H9 (cell line): ENCODE measurements at regions not wholly inside any gene's neighbourhood (a gene's known extent, or its start where the extent isn't known, plus 50 kb on each side); places are given as distances from the start of the nearest gene placed in this dataset.

Experiments
- DNase-seq: peaks from one replicate; pipeline ENCODE4 v3.0.0-alpha.2; 2017
- H2AFZ ChIP-seq: one replicate; pipeline ENCODE4 v1.6.1; 2013; ENCODE audit warnings: mild to moderate bottlenecking, low read length, control low read depth, moderate library complexity
- H2AK5ac ChIP-seq: 2 replicates; pipeline ENCODE4 v1.6.1; 2013; ENCODE audit warnings: low read length, control low read depth, mixed read lengths; ENCODE audit not compliant: insufficient read length
- H2BK120ac ChIP-seq: one replicate; pipeline ENCODE4 v1.6.1; 2013; ENCODE audit warnings: low read depth, mild to moderate bottlenecking, low read length, control low read depth, inconsistent platforms; ENCODE audit not compliant: poor library complexity, severe bottlenecking
- H2BK12ac ChIP-seq: 2 replicates; pipeline ENCODE4 v1.6.1; 2013; ENCODE audit warnings: low read length, control low read depth, mixed read lengths, low read depth; ENCODE audit not compliant: insufficient read length
- H2BK15ac ChIP-seq: 2 replicates; pipeline ENCODE4 v1.6.1; 2013; ENCODE audit warnings: low read depth, low read length, control low read depth
- H2BK20ac ChIP-seq: one replicate; pipeline ENCODE4 v1.6.1; 2013; ENCODE audit warnings: low read depth, mild to moderate bottlenecking, low read length, control low read depth, inconsistent platforms; ENCODE audit not compliant: poor library complexity, severe bottlenecking
- H2BK5ac ChIP-seq: 2 replicates; pipeline ENCODE4 v1.6.1; 2013; ENCODE audit warnings: low read length, control low read depth, mixed read lengths; ENCODE audit not compliant: insufficient read length
- H3K14ac ChIP-seq: 2 replicates; pipeline ENCODE4 v1.6.1; 2013; ENCODE audit warnings: low read length, control low read depth; ENCODE audit not compliant: insufficient read depth
- H3K18ac ChIP-seq: 2 replicates; pipeline ENCODE4 v1.6.1; 2013; ENCODE audit warnings: low read depth, mild to moderate bottlenecking, mixed read lengths, low read length, control low read depth; ENCODE audit not compliant: insufficient read length
- H3K23ac ChIP-seq: 2 replicates; pipeline ENCODE4 v1.6.1; 2013; ENCODE audit warnings: low read length, control low read depth, mixed read lengths, low read depth; ENCODE audit not compliant: insufficient read length
- H3K23me2 ChIP-seq: 2 replicates; pipeline ENCODE4 v1.6.1; 2013; ENCODE audit warnings: low read depth, mild to moderate bottlenecking, mixed read lengths, low read length, control low read depth; ENCODE audit not compliant: insufficient read length, poor library complexity, severe bottlenecking
- H3K27ac ChIP-seq: 2 replicates; pipeline ENCODE4 v1.5.1; 2013; ENCODE audit warnings: low read length, control low read depth, mixed read lengths, low read depth; ENCODE audit not compliant: insufficient read length
- H3K27me3 ChIP-seq: 2 replicates; pipeline ENCODE4 v1.6.1; 2013; ENCODE audit warnings: low read length, control low read depth, inconsistent platforms; ENCODE audit not compliant: insufficient read depth
- H3K4ac ChIP-seq: 2 replicates; pipeline ENCODE4 v1.6.1; 2013; ENCODE audit warnings: low read depth, mild to moderate bottlenecking, control low read depth, inconsistent platforms, low read length, moderate library complexity
- H3K4me1 ChIP-seq: 2 replicates; pipeline ENCODE4 v1.6.1; 2013; ENCODE audit warnings: low read length, control low read depth, inconsistent platforms; ENCODE audit not compliant: insufficient read depth
- H3K4me2 ChIP-seq: 2 replicates; pipeline ENCODE4 v1.6.1; 2013; ENCODE audit warnings: low read length, control low read depth, mixed read lengths; ENCODE audit not compliant: insufficient read length, insufficient read depth
- H3K56ac ChIP-seq: 2 replicates; pipeline ENCODE4 v1.6.1; 2013; ENCODE audit warnings: low read depth, mild to moderate bottlenecking, mixed read lengths, low read length, control low read depth; ENCODE audit not compliant: insufficient read length
- H3K79me1 ChIP-seq: 2 replicates; pipeline ENCODE4 v1.6.1; 2013; ENCODE audit warnings: low read depth, mild to moderate bottlenecking, moderate library complexity, low read length, control low read depth, inconsistent platforms; ENCODE audit not compliant: insufficient read depth, poor library complexity, severe bottlenecking
- H3K79me2 ChIP-seq: 2 replicates; pipeline ENCODE4 v1.6.1; 2013; ENCODE audit warnings: low read length, control low read depth, inconsistent platforms; ENCODE audit not compliant: insufficient read depth
- H3K9ac ChIP-seq: 2 replicates; pipeline ENCODE4 v1.6.1; 2013; ENCODE audit warnings: low read length, control low read depth, mixed read lengths; ENCODE audit not compliant: insufficient read length; ENCODE audit errors: extremely low read depth
- H3K9me3 ChIP-seq: one replicate; pipeline ENCODE4 v1.6.1; 2013; ENCODE audit warnings: low read depth, low read length, inconsistent platforms; ENCODE audit not compliant: control insufficient read depth
- H3T11ph ChIP-seq: one replicate; pipeline ENCODE4 v1.6.1; 2013; ENCODE audit warnings: mild to moderate bottlenecking, low read length, control low read depth, inconsistent platforms
- H4K20me1 ChIP-seq: one replicate; pipeline ENCODE4 v1.6.1; 2013; ENCODE audit not compliant: control insufficient read depth, insufficient read length, insufficient read depth
- H4K5ac ChIP-seq: 2 replicates; pipeline ENCODE4 v1.6.1; 2013; ENCODE audit warnings: low read depth, mild to moderate bottlenecking, mixed read lengths, low read length, control low read depth; ENCODE audit not compliant: insufficient read length
- H4K8ac ChIP-seq: replicated peaks from 2 replicates; pipeline ENCODE4 v1.6.1; 2013; ENCODE audit warnings: low read length, control low read depth, mixed read lengths, low read depth; ENCODE audit not compliant: insufficient read length
- H4K91ac ChIP-seq: 2 replicates; pipeline ENCODE4 v1.6.1; 2013; ENCODE audit warnings: low read depth, mild to moderate bottlenecking, moderate library complexity, mixed read lengths, low read length, control low read depth; ENCODE audit not compliant: insufficient read length
- H3K27ac Mint-ChIP-seq, 3 experiments: 2 replicates in 2 of 3; 3 replicates in 1 of 3; pipeline ENCODE4 v1.8.0; 2020 to 2021; ENCODE audit warnings: mixed read lengths in 3 of 3, mild to moderate bottlenecking in 1 of 3, moderate library complexity in 1 of 3
- H3K27me3 Mint-ChIP-seq: 2 replicates; pipeline ENCODE4 v1.8.0; 2021; ENCODE audit warnings: low read depth, mild to moderate bottlenecking, moderate library complexity, mixed read lengths
- H3K36me3 Mint-ChIP-seq, 3 experiments: 2 replicates in 2 of 3; 3 replicates in 1 of 3; pipeline ENCODE4 v1.8.0; 2020 to 2021; ENCODE audit warnings: low read depth in 3 of 3, mixed read lengths in 3 of 3; ENCODE audit not compliant: insufficient read depth in 1 of 3
- H3K4me1 Mint-ChIP-seq, 2 experiments: 2 replicates each; pipeline ENCODE4 v1.8.0; 2020; ENCODE audit warnings: mixed read lengths in 2 of 2
- H3K4me3 Mint-ChIP-seq, 2 experiments: 2 replicates in 1 of 2; 3 replicates in 1 of 2; pipeline ENCODE4 v1.8.0; 2020 to 2021; ENCODE audit warnings: mild to moderate bottlenecking in 2 of 2, mixed read lengths in 2 of 2, moderate library complexity in 1 of 2
- H3K9me3 Mint-ChIP-seq, 2 experiments: 2 replicates in 1 of 2; 3 replicates in 1 of 2; pipeline ENCODE4 v1.8.0; 2020; ENCODE audit warnings: mild to moderate bottlenecking in 2 of 2, mixed read lengths in 2 of 2, moderate library complexity in 1 of 2
- WGBS: extraction: QIAGEN DNeasy Blood & Tissue Kit; methylation state at CpG from one replicate; pipeline ENCODE4 v1.1.7; 2013; ENCODE audit warnings: missing lambda C conversion rate, low lambda C conversion rate, mixed read lengths; ENCODE audit not compliant: insufficient read length; ENCODE audit errors: extremely low coverage; 5-methylcytosine and 5-hydroxymethylcytosine counted together
- TF ChIP-seq, protein P1 (sequence below): fragments of 200-600 bp; sonication (generic); conservative IDR thresholded peaks from 3 replicates; pipeline ENCODE4 v1.8.0; 2021; ENCODE audit warnings: antibody characterized with exemption, mild to moderate bottlenecking

- no peak overlapping the region for H2BK5ac ChIP-seq
- H3K9ac ChIP-seq: no peak overlapping the region
- H4K8ac ChIP-seq: no peak overlapping the region
- Mint-ChIP-seq H3K9me3 (no peaks in the 10 kb centered on the region), H3K27me3 (no peaks in the 10 kb centered on the region), H3K36me3 (no peaks in the 10 kb centered on the region), H3K4me1 (0 out of 4 replicates have a peak, but pooled peaks cover 0 to 4% of the 10 kb centered on the region in 2 experiments), H3K27ac (peak overlapping the region in 2 of 3 experiments; percentile 35 to 62; a peak in 1 of 7 replicates), H3K4me3 (no peak overlapping the region)
- WGBS: no CpG with 5 or more reads among the region's 10 CpGs
- H2BK12ac ChIP-seq: no peak overlapping the region
- H2AFZ ChIP-seq: no peak overlapping the region
- peak; percentile 42 for DNase-seq
- no peak overlapping the region for H2BK20ac ChIP-seq
- H3K79me2 ChIP-seq: no peaks in the 10 kb centered on the region
- no peaks in the 10 kb centered on the region for H3K4me1 ChIP-seq
- H4K5ac ChIP-seq: no peak overlapping the region
- H2AK5ac ChIP-seq: no peak overlapping the region
- no peak overlapping the region for H3K18ac ChIP-seq
- TF ChIP-seq, protein P1, sequence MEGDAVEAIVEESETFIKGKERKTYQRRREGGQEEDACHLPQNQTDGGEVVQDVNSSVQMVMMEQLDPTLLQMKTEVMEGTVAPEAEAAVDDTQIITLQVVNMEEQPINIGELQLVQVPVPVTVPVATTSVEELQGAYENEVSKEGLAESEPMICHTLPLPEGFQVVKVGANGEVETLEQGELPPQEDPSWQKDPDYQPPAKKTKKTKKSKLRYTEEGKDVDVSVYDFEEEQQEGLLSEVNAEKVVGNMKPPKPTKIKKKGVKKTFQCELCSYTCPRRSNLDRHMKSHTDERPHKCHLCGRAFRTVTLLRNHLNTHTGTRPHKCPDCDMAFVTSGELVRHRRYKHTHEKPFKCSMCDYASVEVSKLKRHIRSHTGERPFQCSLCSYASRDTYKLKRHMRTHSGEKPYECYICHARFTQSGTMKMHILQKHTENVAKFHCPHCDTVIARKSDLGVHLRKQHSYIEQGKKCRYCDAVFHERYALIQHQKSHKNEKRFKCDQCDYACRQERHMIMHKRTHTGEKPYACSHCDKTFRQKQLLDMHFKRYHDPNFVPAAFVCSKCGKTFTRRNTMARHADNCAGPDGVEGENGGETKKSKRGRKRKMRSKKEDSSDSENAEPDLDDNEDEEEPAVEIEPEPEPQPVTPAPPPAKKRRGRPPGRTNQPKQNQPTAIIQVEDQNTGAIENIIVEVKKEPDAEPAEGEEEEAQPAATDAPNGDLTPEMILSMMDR: peak; percentile 16; the same call in 1 of the 3 replicates
- H3K23ac ChIP-seq: no peak overlapping the region
- H3K56ac ChIP-seq: no peak overlapping the region
- H3K4me2 ChIP-seq: no peak overlapping the region
- no peaks in the 10 kb centered on the region for H3K9me3 ChIP-seq
- no peak overlapping the region for H3K4ac ChIP-seq
- no peak overlapping the region for H2BK15ac ChIP-seq
- no peak overlapping the region for H2BK120ac ChIP-seq
- no peak overlapping the region for H3K27ac ChIP-seq
- H3K27me3 ChIP-seq: no peaks in the 10 kb centered on the region
- no peaks in the 10 kb centered on the region for H3K23me2 ChIP-seq
- H4K91ac ChIP-seq: no peak overlapping the region
- no peak overlapping the region for H3T11ph ChIP-seq
- H4K20me1 ChIP-seq: no peaks in the 10 kb centered on the region
- H3K79me1 ChIP-seq: no peaks in the 10 kb centered on the region
- H3K14ac ChIP-seq: no peak overlapping the region
These were observed 237.6 kb downstream of the PTPRC start for GRCh38 chr1:198876371-198876871.
